SK-N-MC (cell line): ENCODE measurements at regions not wholly inside any gene's neighbourhood (a gene's known extent, or its start where the extent isn't known, plus 50 kb on each side); places are given as distances from the start of the nearest gene placed in this dataset.

ENCODE experiments used
- DNase-seq: peaks from one replicate; pipeline ENCODE4 v3.0.0-alpha.2; 2011; ENCODE audit warnings: low read depth, low spot score
- H3K27ac ChIP-seq: fragments of 200-600 bp; sonication (generic); 2 replicates; pipeline ENCODE4 v1.5.1; 2016; ENCODE audit warnings: mixed run types
- H3K36me3 ChIP-seq: fragments of 200-600 bp; sonication (generic); 2 replicates; pipeline ENCODE4 v1.6.1; 2017; ENCODE audit warnings: antibody characterized with exemption, low read length, mixed read lengths; ENCODE audit not compliant: insufficient read depth
- H3K4me3 ChIP-seq: fragments of 200-600 bp; sonication (generic); 2 replicates; pipeline ENCODE4 v1.5.1; 2016
- H3K9ac ChIP-seq: fragments of 200-600 bp; sonication (generic); 2 replicates; pipeline ENCODE4 v1.8.0; 2017; ENCODE audit warnings: mixed run types, mixed read lengths; ENCODE audit not compliant: insufficient read length
- H3K9me3 ChIP-seq: fragments of 200-600 bp; sonication (generic); 2 replicates; pipeline ENCODE4 v1.6.1; 2017; ENCODE audit warnings: low read depth, mild to moderate bottlenecking, antibody characterized with exemption, low read length, moderate library complexity, mixed read lengths
- EZH2 ChIP-seq: fragments of 200-600 bp; sonication (generic); IDR thresholded peaks from one replicate; pipeline ENCODE4 v1.6.1; 2017; ENCODE audit warnings: antibody characterized with exemption
- FOXP2 ChIP-seq: optimal IDR thresholded peaks from 2 replicates; pipeline ENCODE3; 2011; ENCODE audit warnings: mild to moderate bottlenecking, moderate library complexity; ENCODE audit not compliant: insufficient read depth; ENCODE audit errors: extremely low read length, control extremely low read depth
- POLR2AphosphoS5 ChIP-seq: IDR thresholded peaks from 2 replicates; pipeline ENCODE4 v1.6.1; 2012; ENCODE audit warnings: mild to moderate bottlenecking, low read depth, low read length, borderline replicate concordance

DNA sequence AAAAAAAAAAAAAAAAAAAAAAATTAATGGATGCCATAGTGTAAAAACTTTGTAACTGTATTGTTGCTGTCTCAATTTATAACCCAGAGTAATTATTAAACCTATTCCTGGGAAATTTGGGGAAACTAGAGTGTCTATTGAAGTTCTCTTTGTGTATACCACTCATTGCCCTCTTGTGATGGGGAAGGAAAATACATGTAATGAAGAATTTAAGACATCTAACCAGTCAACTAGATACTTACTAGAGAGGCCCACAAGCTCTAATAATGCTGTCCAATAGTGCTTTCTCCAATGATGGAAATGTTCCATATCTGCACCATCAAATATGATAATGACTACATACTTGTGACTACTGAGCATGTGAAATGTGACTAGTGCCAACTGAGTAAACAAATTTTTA is 168.5 kb upstream of the SLC39A10 start:
- no peaks in the 10 kb centered on the region for H3K9me3 ChIP-seq
- H3K4me3 ChIP-seq, result no peak overlapping the region
- H3K36me3 ChIP-seq, result no peaks in the 10 kb centered on the region
- TF ChIP-seq FOXP2 (no peak), EZH2 (no peak), POLR2AphosphoS5 (no peak)
- no peak overlapping the region for H3K9ac ChIP-seq
- H3K27ac ChIP-seq, result no peak overlapping the region
- DNase-seq, result no peak

DNA sequence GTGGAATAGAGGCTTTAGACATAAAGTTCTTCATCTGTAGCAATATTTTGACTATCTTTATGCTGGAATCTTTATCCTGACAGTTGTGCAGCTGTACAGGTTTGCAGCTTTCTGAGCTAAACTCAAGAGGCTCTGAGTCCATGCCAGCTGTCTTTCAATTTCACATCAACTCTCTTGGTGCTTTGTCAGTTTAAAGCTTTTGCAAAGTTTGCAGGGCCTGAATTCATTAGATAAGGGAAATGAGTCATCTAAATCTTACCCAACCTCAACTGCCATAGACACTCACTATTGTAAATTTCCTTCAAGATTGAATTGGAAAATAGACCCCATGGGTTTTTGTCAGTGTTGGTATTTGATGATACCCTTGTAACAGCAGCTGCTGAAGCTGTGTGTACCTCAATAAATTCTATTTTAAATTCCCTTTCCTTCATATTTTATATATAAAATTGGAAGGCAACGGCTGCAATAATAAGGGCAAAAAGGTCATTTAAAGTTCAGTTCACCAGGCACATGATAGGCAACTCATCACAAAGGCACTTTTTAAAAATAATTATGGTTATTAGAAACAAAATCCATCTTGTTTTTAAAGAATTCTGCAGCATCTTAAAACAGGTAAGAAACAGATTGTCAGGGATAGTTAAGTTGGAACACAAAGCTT is 169.9 kb upstream of the SLC39A10 start:
- H3K9ac ChIP-seq, result no peak overlapping the region
- no peaks in the 10 kb centered on the region for H3K36me3 ChIP-seq
- peak; percentile 34 for DNase-seq
- H3K4me3 ChIP-seq, result no peak overlapping the region
- no peak for TF ChIP-seq POLR2AphosphoS5
- TF ChIP-seq EZH2, result no peak
- no peak for TF ChIP-seq FOXP2
- H3K27ac ChIP-seq, result no peak overlapping the region
- H3K9me3 ChIP-seq, result no peaks in the 10 kb centered on the region

- Histone ChIP-seq H3K9me3 (no peaks in the 10 kb centered on the region), H3K9ac (no peak overlapping the region), H3K4me3 (no peak overlapping the region), H3K36me3 (no peaks in the 10 kb centered on the region), H3K27ac (no peak overlapping the region)
- DNase-seq, result no peak
- TF ChIP-seq FOXP2 (no peak), POLR2AphosphoS5 (no peak)
These were observed 170.5 kb upstream of the SLC39A10 start for GRCh38 chr2:195486520-195486919.

DNA sequence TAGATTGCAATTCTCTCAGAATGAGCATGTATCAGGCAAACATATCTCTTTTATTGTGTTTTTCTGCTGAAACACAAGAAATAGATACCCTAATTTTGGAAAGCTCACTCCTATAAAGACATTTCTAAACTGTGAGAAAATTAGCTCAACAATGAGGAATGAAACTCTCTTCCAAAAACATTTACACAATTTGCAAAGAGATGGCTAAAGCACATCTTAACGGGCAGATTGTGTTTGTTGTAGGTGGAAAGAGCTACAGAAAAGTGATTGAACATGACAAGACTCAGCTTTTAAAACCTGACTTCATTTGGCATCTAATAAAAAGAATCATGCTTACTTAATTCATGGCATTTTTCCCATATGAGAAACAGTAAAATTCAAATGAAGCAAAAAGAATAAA is 175.0 kb upstream of the SLC39A10 start:
- no peak overlapping the region for H3K9ac ChIP-seq
- H3K27ac ChIP-seq, result no peak overlapping the region
- no peaks in the 10 kb centered on the region for H3K36me3 ChIP-seq
- H3K9me3 ChIP-seq, result no peaks in the 10 kb centered on the region
- H3K4me3 ChIP-seq, result no peak overlapping the region
- DNase-seq, result no peak
- no peak for TF ChIP-seq POLR2AphosphoS5
- TF ChIP-seq FOXP2, result no peak
- TF ChIP-seq EZH2, result no peak

DNA sequence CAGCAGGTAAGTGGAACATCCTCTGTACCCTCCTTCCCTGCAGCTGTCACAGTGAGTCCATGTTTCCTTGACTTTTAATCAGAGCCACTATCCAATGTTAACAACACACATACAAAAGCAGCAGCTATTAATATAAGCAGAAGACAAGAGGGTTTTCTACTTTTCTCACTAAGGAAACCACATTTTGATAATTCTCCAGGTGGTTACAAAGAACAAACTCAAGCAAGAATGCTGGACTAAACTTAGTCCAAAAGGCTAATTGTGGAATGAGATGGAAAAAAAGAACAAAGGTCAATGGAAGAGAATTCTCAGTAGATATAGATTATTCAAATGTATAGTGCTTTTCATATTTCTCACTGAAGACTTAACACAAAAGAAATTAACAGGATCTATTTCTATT is 176.9 kb upstream of the SLC39A10 start:
- Histone ChIP-seq H3K27ac (no peak overlapping the region), H3K36me3 (no peaks in the 10 kb centered on the region), H3K9me3 (no peaks in the 10 kb centered on the region), H3K4me3 (no peak overlapping the region), H3K9ac (no peak overlapping the region)
- TF ChIP-seq POLR2AphosphoS5 (no peak), EZH2 (no peak)
- no peak for DNase-seq

DNA sequence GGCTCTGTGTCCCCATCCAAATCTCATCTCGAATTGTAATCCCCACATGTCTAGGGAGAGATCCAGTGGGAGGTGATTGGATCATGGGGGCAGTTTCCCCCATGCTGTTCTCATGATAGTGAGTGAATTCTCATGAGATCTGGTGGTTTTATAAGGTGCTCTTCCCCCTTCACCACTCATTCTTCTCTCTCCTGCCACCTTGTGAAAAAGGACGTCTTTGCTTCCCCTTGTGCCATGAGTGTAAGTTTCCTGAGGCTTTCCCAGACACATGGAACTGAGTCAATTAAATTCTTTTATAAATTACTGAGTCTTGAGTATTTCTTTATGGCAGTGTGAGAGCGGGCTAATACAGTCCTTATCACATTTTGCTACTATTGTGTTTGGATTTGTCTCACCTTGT is 177.6 kb upstream of the SLC39A10 start:
- H3K4me3 ChIP-seq, result no peak overlapping the region
- no peaks in the 10 kb centered on the region for H3K9me3 ChIP-seq
- no peak overlapping the region for H3K27ac ChIP-seq
- no peak overlapping the region for H3K9ac ChIP-seq
- no peak for DNase-seq
- no peaks in the 10 kb centered on the region for H3K36me3 ChIP-seq
- TF ChIP-seq FOXP2 (no peak), EZH2 (no peak), POLR2AphosphoS5 (no peak)

- no peak for DNase-seq
- Histone ChIP-seq H3K36me3 (no peaks in the 10 kb centered on the region), H3K9me3 (no peaks in the 10 kb centered on the region), H3K27ac (no peak overlapping the region), H3K4me3 (no peak overlapping the region), H3K9ac (no peak overlapping the region)
- TF ChIP-seq EZH2, result no peak
These were observed 179.0 kb upstream of the SLC39A10 start for GRCh38 chr2:195477996-195478382.

GRCh38 chr2:195477248-195477995 is 179.6 kb upstream of the SLC39A10 start:
- Histone ChIP-seq H3K9ac (no peak overlapping the region), H3K9me3 (no peaks in the 10 kb centered on the region), H3K27ac (no peak overlapping the region), H3K4me3 (no peak overlapping the region), H3K36me3 (no peaks in the 10 kb centered on the region)
- DNase-seq, result no peak
- TF ChIP-seq POLR2AphosphoS5 (no peak), EZH2 (no peak), FOXP2 (no peak)

DNA sequence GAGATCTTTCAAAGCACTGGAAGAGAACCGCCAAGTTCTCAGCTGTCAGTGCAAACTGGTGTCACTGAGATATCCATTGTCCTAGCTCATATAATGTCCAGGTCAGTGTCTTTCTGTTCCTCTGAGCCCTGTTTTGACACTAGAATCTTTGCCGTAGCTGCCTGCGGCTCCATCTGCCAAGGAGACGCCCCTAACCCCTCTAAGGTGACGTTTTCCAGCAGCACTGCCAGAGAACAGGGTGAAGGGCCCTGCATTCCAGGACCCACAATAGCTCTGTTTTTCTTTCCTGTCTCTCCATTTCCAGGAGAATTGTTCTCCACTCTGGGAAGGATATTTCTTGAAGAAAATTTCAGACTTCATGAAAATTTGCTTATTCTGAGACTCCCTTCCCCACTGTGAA is 181.7 kb upstream of the SLC39A10 start:
- Histone ChIP-seq H3K9ac (no peak overlapping the region), H3K36me3 (no peaks in the 10 kb centered on the region), H3K27ac (no peak overlapping the region), H3K4me3 (no peak overlapping the region), H3K9me3 (no peaks in the 10 kb centered on the region)
- no peak for DNase-seq
- TF ChIP-seq POLR2AphosphoS5 (no peak), EZH2 (no peak), FOXP2 (no peak)
